Neural cell (in vitro differentiated cells): ENCODE measurements at regions not wholly inside any gene's neighbourhood (a gene's known extent, or its start where the extent isn't known, plus 50 kb on each side); places are given as distances from the start of the nearest gene placed in this dataset.

Experiments used
- EZH2 ChIP-seq: fragments of 200-600, 300-800 bp; shearing (Covaris generic), sonication (generic); IDR thresholded peaks from 2 replicates; pipeline ENCODE4 v1.6.1; 2014; ENCODE audit warnings: antibody characterized with exemption, low read length, borderline replicate concordance, mild to moderate bottlenecking; ENCODE audit not compliant: insufficient read depth, poor library complexity, severe bottlenecking
- POLR2AphosphoS5 ChIP-seq: IDR thresholded peaks from 2 replicates; pipeline ENCODE4 v1.6.1; 2012
- RAD21 ChIP-seq: fragments of 450-650 bp; conservative IDR thresholded peaks from 2 replicates; pipeline ENCODE4 v1.6.1; 2014; ENCODE audit warnings: antibody characterized with exemption, mild to moderate bottlenecking, moderate library complexity
- TF ChIP-seq, protein P1 (sequence below): fragments of 450-650 bp; IDR thresholded peaks from 2 replicates; pipeline ENCODE4 v1.5.1; 2014; ENCODE audit warnings: antibody characterized with exemption, mild to moderate bottlenecking, moderate library complexity; ENCODE audit not compliant: poor library complexity, severe bottlenecking

- TF ChIP-seq, protein P1, sequence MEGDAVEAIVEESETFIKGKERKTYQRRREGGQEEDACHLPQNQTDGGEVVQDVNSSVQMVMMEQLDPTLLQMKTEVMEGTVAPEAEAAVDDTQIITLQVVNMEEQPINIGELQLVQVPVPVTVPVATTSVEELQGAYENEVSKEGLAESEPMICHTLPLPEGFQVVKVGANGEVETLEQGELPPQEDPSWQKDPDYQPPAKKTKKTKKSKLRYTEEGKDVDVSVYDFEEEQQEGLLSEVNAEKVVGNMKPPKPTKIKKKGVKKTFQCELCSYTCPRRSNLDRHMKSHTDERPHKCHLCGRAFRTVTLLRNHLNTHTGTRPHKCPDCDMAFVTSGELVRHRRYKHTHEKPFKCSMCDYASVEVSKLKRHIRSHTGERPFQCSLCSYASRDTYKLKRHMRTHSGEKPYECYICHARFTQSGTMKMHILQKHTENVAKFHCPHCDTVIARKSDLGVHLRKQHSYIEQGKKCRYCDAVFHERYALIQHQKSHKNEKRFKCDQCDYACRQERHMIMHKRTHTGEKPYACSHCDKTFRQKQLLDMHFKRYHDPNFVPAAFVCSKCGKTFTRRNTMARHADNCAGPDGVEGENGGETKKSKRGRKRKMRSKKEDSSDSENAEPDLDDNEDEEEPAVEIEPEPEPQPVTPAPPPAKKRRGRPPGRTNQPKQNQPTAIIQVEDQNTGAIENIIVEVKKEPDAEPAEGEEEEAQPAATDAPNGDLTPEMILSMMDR = no peak
- TF ChIP-seq POLR2AphosphoS5 = no peak
- no peak for TF ChIP-seq RAD21
- no peak for TF ChIP-seq EZH2
Measured at GRCh38 chr1:82801176-82801575, 1000.4 kb downstream of the ADGRL2 start.
